Activated CD4-positive, alpha-beta memory T cell treated with anti-CD3 and anti-CD28 coated beads for 36 hours (primary cell): ENCODE measurements at regions not wholly inside any gene's neighbourhood (a gene's known extent, or its start where the extent isn't known, plus 50 kb on each side); places are given as distances from the start of the nearest gene placed in this dataset.

Experiments
- CTCF ChIA-PET: fragments of 350-600 bp; sonication (Branson Sonifier 250); formaldehyde crosslinking; loops from one replicate; lab custom pipeline; 2021; ENCODE audit warnings: antibody characterized with exemption, inconsistent platforms; lab: Charles Lee
- POLR2A ChIA-PET: fragments of 350-600 bp; sonication (Branson Sonifier 250); formaldehyde crosslinking; loops from one replicate; lab custom pipeline; 2021; ENCODE audit warnings: antibody characterized with exemption; lab: Charles Lee
- DNase-seq: peaks from one replicate; pipeline ENCODE4 v3.0.0-alpha.2; 2020
- H3K27ac Mint-ChIP-seq: one replicate; pipeline ENCODE4 v1.8.0; 2021; ENCODE audit warnings: mixed read lengths
- H3K27me3 Mint-ChIP-seq: one replicate; pipeline ENCODE4 v1.8.0; 2021; ENCODE audit warnings: mixed read lengths
- H3K36me3 Mint-ChIP-seq: one replicate; pipeline ENCODE4 v1.8.0; 2021; ENCODE audit warnings: mixed read lengths
- H3K4me1 Mint-ChIP-seq: one replicate; pipeline ENCODE4 v1.8.0; 2021; ENCODE audit warnings: low read depth, mixed read lengths
- H3K4me3 Mint-ChIP-seq: one replicate; pipeline ENCODE4 v1.8.0; 2021; ENCODE audit warnings: mild to moderate bottlenecking, mixed read lengths
- H3K9me3 Mint-ChIP-seq: one replicate; pipeline ENCODE4 v1.8.0; 2021; ENCODE audit warnings: mixed read lengths
- intact Hi-C: fragments of 100-400 bp; cut with micrococcal nuclease; formaldehyde crosslinking; loops from one replicate; pipeline ENCODE4 v1.15.1; 2023

DNA sequence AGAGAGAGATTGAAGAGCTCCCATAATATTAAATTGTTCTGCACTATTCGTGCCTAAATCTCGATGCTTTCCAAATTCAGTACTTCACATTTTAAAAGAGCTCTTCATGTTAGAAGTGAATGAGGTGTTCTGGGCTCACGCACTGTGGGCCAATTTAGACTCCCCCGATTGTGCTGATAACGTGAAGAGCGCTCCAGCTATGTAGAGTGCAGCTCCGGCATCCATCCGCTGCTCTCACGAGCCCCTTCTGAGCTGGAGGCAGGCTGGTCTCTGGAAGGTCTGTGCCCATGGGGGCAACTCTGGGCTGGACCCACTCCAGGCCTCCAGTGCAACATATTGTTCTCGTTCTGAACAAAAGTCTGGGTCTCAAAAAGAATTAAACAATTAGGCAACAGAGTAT is 692.6 kb downstream of the VRK1 start:
- Mint-ChIP-seq H3K27me3 (no peaks in the 10 kb centered on the region), H3K9me3 (peaks cover 16% of the 10 kb centered on the region), H3K4me1 (no peaks in the 10 kb centered on the region), H3K27ac (no peak overlapping the region), H3K4me3 (no peak overlapping the region), H3K36me3 (peaks cover 6% of the 10 kb centered on the region)
- no peak for DNase-seq
- intact Hi-C loops = no loop called here
- ChIA-PET POLR2A (no interaction called here), CTCF (interaction anchor here (0.9 kb wide), 1 partner anchor 139 kb away, joined by 3 read pairs; no protein-coding TSS in a partner anchor)

DNA sequence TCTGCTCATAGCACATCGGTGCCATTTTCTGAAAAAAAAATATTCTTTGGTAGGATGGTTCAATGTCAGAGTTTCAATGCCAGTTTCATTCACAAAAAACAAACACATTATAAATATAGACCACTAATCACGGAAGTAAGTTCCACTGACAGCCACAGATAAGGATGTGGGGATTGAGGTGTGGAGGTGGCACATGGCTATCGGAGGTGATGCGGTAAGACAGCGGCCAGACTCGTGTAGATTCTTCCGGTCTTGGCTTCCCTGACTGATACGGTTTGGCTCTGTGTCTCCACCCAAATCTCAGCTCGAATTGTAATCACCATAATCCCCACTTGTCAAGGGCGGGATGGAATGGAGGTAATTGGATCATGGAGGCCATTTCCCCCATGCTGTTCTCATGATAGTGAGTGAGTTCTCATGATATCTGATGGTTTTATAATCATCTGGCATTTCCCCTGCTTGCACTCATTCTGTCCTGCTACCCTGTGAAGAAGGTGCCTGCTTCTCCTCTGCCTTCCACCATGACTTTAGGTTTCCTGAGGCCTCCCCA is 693.4 kb downstream of the VRK1 start:
- Mint-ChIP-seq H3K36me3 (peaks cover 6% of the 10 kb centered on the region), H3K27me3 (no peaks in the 10 kb centered on the region), H3K27ac (no peak overlapping the region), H3K9me3 (peaks cover 16% of the 10 kb centered on the region), H3K4me3 (no peak overlapping the region), H3K4me1 (no peaks in the 10 kb centered on the region)
- ChIA-PET CTCF (no interaction called here), POLR2A (no interaction called here)
- DNase-seq = no peak
- intact Hi-C loops = no loop called here

DNA sequence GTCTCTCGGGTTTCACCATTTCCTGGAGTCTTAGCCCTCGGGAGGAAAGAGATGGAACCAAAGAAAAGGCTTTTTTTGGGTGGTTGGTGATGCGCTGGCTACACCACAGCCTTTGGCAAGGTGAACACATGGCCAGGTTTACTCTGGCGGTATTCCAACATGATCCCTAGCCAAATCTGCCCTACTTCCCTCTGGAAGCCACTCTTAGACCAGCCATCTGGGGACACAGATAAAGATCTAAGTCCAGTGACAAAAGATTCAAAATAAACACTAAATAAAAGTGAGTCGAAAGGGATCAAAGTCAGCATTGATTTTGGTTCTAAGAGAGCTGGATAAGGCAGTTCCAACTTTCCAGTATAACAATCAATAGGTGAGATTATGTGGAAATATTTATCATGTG is 694.5 kb downstream of the VRK1 start:
- DNase-seq = no peak
- CTCF ChIA-PET = no interaction called here
- POLR2A ChIA-PET = no interaction called here
- Mint-ChIP-seq H3K27me3 (no peaks in the 10 kb centered on the region), H3K36me3 (peaks cover 6% of the 10 kb centered on the region), H3K4me1 (no peaks in the 10 kb centered on the region), H3K4me3 (no peak overlapping the region), H3K9me3 (peaks cover 16% of the 10 kb centered on the region), H3K27ac (no peak overlapping the region)
- intact Hi-C loops = no loop called here

DNA sequence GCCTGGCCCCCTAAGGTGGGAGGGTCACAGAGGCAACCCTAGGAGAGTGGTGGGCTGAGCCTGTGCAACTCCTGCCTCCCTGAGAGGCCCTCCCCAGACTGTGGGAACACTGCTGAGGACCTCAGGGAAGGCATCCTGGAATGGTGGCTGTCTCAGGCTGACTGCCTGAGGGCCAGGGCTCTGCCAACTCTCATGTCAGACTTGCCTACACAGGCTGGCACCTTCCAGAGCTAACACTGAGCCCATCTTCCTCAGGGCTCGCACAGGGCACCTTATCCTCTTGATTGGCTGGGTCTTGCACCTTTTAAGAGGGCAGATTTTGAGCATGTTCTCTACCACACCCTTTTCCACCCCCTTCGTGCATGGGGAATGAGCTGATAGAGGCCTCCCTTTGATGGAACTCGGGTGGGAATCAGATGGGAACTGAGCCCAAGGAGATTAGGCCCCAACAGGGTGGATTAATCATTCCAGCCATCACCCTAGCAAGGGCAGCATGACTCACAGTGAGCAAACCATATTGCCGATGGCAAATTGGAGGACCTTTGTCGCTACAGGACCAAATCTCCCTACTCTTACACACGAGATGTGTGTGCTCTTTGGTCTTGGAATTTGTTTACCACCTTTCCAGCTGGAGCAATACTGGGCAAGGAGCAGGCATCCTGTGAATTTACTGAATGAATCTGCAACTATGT is 702.8 kb downstream of the VRK1 start:
- Mint-ChIP-seq H3K27me3 (no peaks in the 10 kb centered on the region), H3K27ac (no peak overlapping the region), H3K4me3 (no peak overlapping the region), H3K36me3 (no peaks in the 10 kb centered on the region), H3K4me1 (no peaks in the 10 kb centered on the region), H3K9me3 (no peaks in the 10 kb centered on the region)
- CTCF ChIA-PET = interaction anchor here (1.7 kb wide), 1 partner anchor 31 kb away, joined by 4 read pairs; no protein-coding TSS in a partner anchor
- DNase-seq = no peak
- POLR2A ChIA-PET = no interaction called here
- intact Hi-C loops = no loop called here

DNA sequence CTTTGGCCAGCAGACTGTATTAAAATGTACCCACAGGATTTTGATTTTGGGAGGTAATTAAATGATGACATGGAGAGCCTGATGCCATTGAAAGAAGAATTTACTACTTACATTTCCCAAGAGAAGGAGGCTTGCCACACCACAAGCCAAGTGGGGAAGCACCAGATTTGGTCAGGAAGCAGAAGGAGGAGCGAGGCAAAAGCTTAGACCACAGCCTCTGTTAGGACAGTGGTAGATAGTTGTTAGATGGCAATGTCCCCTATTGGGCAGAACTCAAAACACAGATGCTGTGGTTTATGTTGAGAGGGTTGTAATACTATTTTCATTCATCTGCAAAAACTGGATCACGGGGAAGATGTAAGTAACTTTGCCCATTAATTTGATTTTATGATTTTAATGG is 709.4 kb downstream of the VRK1 start:
- peaks cover 12% of the 10 kb centered on the region for H3K9me3 Mint-ChIP-seq
- ChIA-PET POLR2A (no interaction called here), CTCF (no interaction called here)
- H3K27ac Mint-ChIP-seq = no peak overlapping the region
- no peak for DNase-seq
- intact Hi-C loops = no loop called here
- H3K4me3 Mint-ChIP-seq = no peak overlapping the region
- no peaks in the 10 kb centered on the region for H3K4me1 Mint-ChIP-seq
- H3K27me3 Mint-ChIP-seq = no peaks in the 10 kb centered on the region
- H3K36me3 Mint-ChIP-seq = no peaks in the 10 kb centered on the region

DNA sequence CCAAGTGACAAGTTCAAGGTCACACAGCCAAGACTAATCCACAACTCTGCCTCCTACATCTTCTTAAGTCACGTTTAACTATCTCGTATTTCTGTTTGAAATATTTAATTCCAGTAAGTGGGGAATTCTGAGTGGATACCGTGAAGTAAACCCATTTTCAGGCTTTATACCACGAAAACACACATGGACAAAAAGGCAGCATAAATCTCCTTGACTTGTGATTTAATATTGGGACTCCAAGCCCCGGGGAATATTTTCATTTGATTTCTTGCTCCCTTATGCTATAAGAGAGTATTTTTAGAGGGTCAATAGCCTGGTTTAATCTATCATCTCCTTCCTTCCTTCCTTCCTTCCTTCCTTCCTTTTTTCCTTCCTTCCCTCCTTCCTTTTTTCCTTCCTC is 716.7 kb downstream of the VRK1 start:
- CTCF ChIA-PET = no interaction called here
- Mint-ChIP-seq H3K9me3 (peaks cover 3% of the 10 kb centered on the region), H3K4me1 (no peaks in the 10 kb centered on the region), H3K27ac (no peak overlapping the region), H3K27me3 (no peaks in the 10 kb centered on the region), H3K36me3 (no peaks in the 10 kb centered on the region), H3K4me3 (no peak overlapping the region)
- intact Hi-C loops = no loop called here
- no peak for DNase-seq
- POLR2A ChIA-PET = no interaction called here

DNA sequence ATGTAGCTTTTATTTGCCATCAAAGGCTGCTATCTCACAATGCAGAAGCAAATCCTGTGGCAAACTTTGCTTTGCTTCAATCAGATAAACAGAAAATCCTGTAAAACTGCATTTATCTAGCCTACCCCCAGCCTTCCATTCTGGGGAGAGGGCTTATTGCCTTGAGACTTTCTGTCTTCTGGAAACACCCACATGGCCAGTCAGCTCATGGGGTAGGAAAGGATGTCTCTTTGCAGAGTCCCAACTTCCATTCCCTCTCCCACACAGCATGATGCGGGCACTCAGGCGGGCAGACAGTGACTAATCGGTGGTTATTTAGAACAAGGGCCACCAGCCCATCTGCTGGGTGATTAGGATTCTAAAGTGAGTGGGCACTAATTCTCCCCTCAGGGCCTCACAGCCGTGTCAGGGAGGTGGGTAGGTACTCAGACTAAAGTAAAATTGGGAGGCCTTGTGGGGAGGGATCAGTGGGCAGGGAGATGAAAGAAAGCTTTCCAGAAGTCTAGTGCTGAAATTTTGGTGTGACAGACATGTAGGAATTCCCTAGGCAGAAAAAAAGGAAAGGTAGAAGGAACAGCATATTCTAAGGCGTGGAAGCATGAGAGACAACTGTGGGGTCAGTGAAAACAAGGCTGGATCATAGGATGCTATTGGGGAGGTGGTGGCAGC is 720.5 kb downstream of the VRK1 start:
- Mint-ChIP-seq H3K36me3 (no peaks in the 10 kb centered on the region), H3K9me3 (no peaks in the 10 kb centered on the region), H3K27me3 (no peaks in the 10 kb centered on the region), H3K4me3 (no peak overlapping the region), H3K27ac (no peak overlapping the region), H3K4me1 (no peaks in the 10 kb centered on the region)
- no peak for DNase-seq
- ChIA-PET CTCF (no interaction called here), POLR2A (no interaction called here)
- intact Hi-C loops = no loop called here

DNA sequence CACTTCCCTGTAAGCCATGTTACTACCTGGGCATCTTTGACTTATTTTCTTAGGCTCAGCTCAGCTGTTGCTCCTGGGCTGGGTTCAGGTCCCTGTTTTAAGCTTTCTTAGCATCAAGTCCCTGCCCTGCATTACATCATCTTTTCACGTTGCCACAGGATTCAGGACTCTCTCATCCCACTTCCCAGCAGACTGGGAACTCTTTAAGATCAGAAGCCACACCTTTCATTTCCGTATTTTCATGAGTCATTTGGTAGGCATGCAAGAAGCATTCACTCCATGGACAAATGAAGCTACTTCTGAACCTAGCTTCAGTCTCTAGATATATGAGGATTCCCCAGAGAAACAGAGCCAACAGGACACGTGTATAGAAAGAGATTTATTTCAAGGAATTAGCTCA is 726.8 kb downstream of the VRK1 start:
- Mint-ChIP-seq H3K9me3 (no peaks in the 10 kb centered on the region), H3K4me1 (peaks cover 6% of the 10 kb centered on the region), H3K27ac (no peak overlapping the region), H3K4me3 (no peak overlapping the region), H3K27me3 (no peaks in the 10 kb centered on the region), H3K36me3 (no peaks in the 10 kb centered on the region)
- no peak for DNase-seq
- POLR2A ChIA-PET = no interaction called here
- intact Hi-C loops = no loop called here
- CTCF ChIA-PET = no interaction called here

DNA sequence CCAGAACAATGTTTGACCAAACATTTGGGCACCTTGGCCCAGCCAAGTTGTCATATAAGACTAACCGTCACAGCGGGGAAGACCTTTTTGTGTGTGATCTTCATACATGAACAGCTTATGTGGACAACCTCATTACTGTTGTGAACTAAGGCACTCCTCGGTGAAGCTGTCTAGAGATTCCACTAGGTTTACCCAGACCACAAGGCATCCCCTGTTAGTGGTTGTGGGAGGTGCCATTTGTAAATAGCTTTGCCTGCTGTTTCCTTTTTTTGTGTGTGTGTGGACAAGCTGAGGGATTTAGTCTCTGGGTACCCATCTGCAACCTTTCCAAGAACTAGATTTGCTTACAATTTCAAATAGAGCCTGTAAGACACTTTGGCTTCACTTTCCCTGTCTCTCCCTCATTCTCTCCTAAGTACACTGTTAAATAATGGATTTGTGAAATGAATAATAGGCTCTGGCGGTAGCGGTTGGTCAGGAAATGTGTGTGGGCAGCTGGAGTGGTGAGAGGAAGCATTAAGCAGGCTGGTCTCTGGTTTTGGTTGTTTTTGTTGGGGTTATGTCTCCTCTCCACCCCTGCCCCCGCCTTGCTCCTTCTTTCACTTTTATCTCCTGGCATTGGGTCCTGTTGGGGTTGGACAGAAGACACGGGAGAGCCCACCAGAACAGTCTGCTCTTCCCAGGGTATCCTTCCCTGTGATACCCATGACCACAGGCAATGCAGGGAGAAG is 727.6 kb downstream of the VRK1 start:
- intact Hi-C loops = no loop called here
- H3K9me3 Mint-ChIP-seq = no peaks in the 10 kb centered on the region
- ChIA-PET POLR2A (no interaction called here), CTCF (no interaction called here)
- H3K27me3 Mint-ChIP-seq = no peaks in the 10 kb centered on the region
- H3K4me1 Mint-ChIP-seq = peaks cover 6% of the 10 kb centered on the region
- H3K36me3 Mint-ChIP-seq = no peaks in the 10 kb centered on the region
- no peak overlapping the region for H3K27ac Mint-ChIP-seq
- no peak for DNase-seq
- no peak overlapping the region for H3K4me3 Mint-ChIP-seq

DNA sequence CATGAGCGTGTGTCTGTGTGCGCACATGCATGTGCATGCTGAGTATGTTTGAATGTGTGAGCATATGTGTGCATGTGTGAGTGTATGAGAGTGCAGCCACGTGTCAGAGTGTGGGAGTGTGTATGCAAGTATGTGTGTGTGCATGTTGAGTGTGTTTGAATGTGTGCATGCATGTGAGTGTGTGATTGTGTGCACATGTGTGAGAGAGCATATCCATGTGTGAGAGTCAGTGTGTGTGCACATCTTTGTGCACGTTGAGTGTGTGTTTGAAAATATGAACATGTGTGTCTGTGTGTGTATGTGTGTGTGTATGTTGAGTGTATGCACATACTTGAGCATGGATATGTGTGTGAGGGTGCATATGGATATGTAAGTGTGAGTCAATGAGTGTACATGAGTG is 730.8 kb downstream of the VRK1 start:
- DNase-seq = no peak
- CTCF ChIA-PET = no interaction called here
- Mint-ChIP-seq H3K27me3 (no peaks in the 10 kb centered on the region), H3K9me3 (no peaks in the 10 kb centered on the region), H3K27ac (no peak overlapping the region), H3K4me3 (no peak overlapping the region), H3K36me3 (no peaks in the 10 kb centered on the region), H3K4me1 (peaks cover 6% of the 10 kb centered on the region)
- POLR2A ChIA-PET = no interaction called here
- intact Hi-C loops = no loop called here

DNA sequence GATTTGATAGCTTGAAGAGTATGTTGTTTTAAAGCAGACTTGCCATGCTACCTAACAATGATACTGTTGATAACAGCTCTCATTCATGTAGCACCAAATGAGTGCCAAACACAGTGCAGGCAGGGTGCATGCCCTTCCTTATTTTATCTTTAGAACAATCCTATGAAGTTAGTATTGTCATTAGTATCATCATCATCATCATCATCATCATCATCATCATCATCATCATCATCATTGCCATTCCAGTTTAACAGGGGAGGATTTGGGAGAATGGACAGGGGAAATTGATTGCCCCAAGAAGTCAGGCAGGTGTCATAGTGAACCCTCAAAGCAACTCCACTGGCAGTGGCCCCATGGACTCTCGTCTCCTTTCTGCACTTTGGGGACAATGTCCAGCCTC is 734.9 kb downstream of the VRK1 start:
- intact Hi-C loops = no loop called here

DNA sequence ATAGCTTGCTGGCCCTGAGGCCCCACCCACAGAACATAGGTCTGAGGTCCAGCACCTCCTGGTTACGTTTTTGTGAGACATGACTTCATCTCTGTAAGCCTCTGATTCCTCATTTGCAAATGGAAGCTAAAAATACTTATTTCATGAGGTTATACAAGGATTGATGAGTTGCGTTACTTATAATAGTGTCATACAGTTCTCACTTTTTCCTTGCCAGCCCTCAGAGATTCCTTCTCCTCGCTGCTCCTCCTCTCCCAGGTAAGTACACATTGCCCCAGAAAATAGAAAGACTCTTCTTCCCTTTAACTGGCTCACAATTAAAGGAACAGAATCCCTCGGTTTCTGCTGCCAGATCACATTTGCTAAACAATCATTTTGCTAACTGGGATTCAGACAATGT is 739.2 kb downstream of the VRK1 start:
- no peaks in the 10 kb centered on the region for H3K9me3 Mint-ChIP-seq
- H3K4me3 Mint-ChIP-seq = no peak overlapping the region
- CTCF ChIA-PET = no interaction called here
- no peaks in the 10 kb centered on the region for H3K36me3 Mint-ChIP-seq
- H3K4me1 Mint-ChIP-seq = peaks cover 12% of the 10 kb centered on the region
- POLR2A ChIA-PET = no interaction called here
- intact Hi-C loops = no loop called here
- DNase-seq = no peak
- no peak overlapping the region for H3K27ac Mint-ChIP-seq
- H3K27me3 Mint-ChIP-seq = no peaks in the 10 kb centered on the region

More for the DNA sequence above, 734.9 kb downstream of the VRK1 start:
- no peaks in the 10 kb centered on the region for H3K4me1 Mint-ChIP-seq
- POLR2A ChIA-PET = no interaction called here
- H3K4me3 Mint-ChIP-seq = no peak overlapping the region
- H3K36me3 Mint-ChIP-seq = no peaks in the 10 kb centered on the region
- H3K9me3 Mint-ChIP-seq = no peaks in the 10 kb centered on the region
- no peak overlapping the region for H3K27ac Mint-ChIP-seq
- H3K27me3 Mint-ChIP-seq = no peaks in the 10 kb centered on the region
- CTCF ChIA-PET = interaction anchor here (0.7 kb wide), 1 partner anchor 279 kb away, joined by 3 read pairs; no protein-coding TSS in a partner anchor
- DNase-seq = no peak
